Neural progenitor cell (in vitro differentiated cells): ENCODE measurements at regions not wholly inside any gene's neighbourhood (a gene's known extent, or its start where the extent isn't known, plus 50 kb on each side); places are given as distances from the start of the nearest gene placed in this dataset.

ENCODE experiments used
- CTCF ChIP-seq: fragments of 200-600 bp; sonication (generic); IDR thresholded peaks from 2 replicates; pipeline ENCODE4 v1.5.1; 2017; ENCODE audit warnings: antibody characterized with exemption, mild to moderate bottlenecking
- EZH2 ChIP-seq: fragments of 200-600 bp; sonication (generic); IDR thresholded peaks from 2 replicates; pipeline ENCODE4 v1.6.1; 2017; ENCODE audit warnings: antibody characterized with exemption, mild to moderate bottlenecking, moderate library complexity
- EZH2phosphoT487 ChIP-seq: fragments of 200-600 bp; sonication (generic); IDR thresholded peaks from 2 replicates; pipeline ENCODE4 v1.6.1; 2017; ENCODE audit warnings: antibody characterized with exemption

- TF ChIP-seq CTCF (no peak), EZH2 (no peak), EZH2phosphoT487 (no peak)
Observed at GRCh38 chr10:118101501-118101900, 54.8 kb upstream of the RAB11FIP2 start.
